SK-N-SH (cell line): ENCODE measurements at regions not wholly inside any gene's neighbourhood (a gene's known extent, or its start where the extent isn't known, plus 50 kb on each side); places are given as distances from the start of the nearest gene placed in this dataset.

Experiments used
- CTCF ChIA-PET: fragments of 300-600, 350-600 bp; formaldehyde crosslinking; extraction: SDS; loops from one replicate; lab custom pipeline; 2021; lab: Yijun Ruan, JAX
- POLR2A ChIA-PET: fragments of 350-600 bp; sonication (Branson Sonifier 250); formaldehyde crosslinking; extraction: SDS; loops from one replicate; lab custom pipeline; 2020; ENCODE audit warnings: antibody characterized with exemption, inconsistent platforms; lab: Yijun Ruan, JAX
- DNase-seq: peaks from one replicate; pipeline ENCODE4 v3.0.0; 2012
- H2AFZ ChIP-seq: fragments of 200-600 bp; sonication (generic); 2 replicates; pipeline ENCODE4 v1.8.1; 2016; ENCODE audit warnings: antibody characterized with exemption, mild to moderate bottlenecking, low read depth
- H3F3A ChIP-seq: fragments of 200-600 bp; sonication (generic); replicated peaks from 2 replicates; pipeline ENCODE3; 2016; ENCODE audit warnings: antibody characterized with exemption, mild to moderate bottlenecking; ENCODE audit not compliant: insufficient read depth
- H3K27ac ChIP-seq, 2 experiments: fragments of 200-500 bp in 1 of 2; fragments of 200-600 bp in 1 of 2; sonication (Bioruptor generic) in 1 of 2; sonication (generic), shearing (Covaris generic) in 1 of 2; 2 replicates each; pipeline versions ENCODE4 v1.5.1 to v1.6.1; 2014 to 2016; ENCODE audit warnings: low read depth in 2 of 2, inconsistent platforms in 1 of 2, low read length in 1 of 2, mild to moderate bottlenecking in 1 of 2, mixed read lengths in 1 of 2
- H3K27me3 ChIP-seq: fragments of 200-600 bp; sonication (generic), shearing (Covaris generic); 2 replicates; pipeline ENCODE4 v1.6.1; 2016; ENCODE audit warnings: mixed run types; ENCODE audit not compliant: insufficient read depth
- H3K36me3 ChIP-seq, 2 experiments: fragments of 200-500 bp in 1 of 2; fragments of 200-600 bp in 1 of 2; sonication (Bioruptor generic) in 1 of 2; sonication (generic) in 1 of 2; replicated peaks in 1 of 2; 2 replicates each; pipeline versions ENCODE3 to v1.5.1; 2014 to 2016; ENCODE audit warnings: low read length in 1 of 2, mild to moderate bottlenecking in 1 of 2; ENCODE audit not compliant: insufficient read depth in 2 of 2, control insufficient read depth in 1 of 2
- H3K4me1 ChIP-seq, 2 experiments: fragments of 200-500 bp in 1 of 2; fragments of 200-600 bp in 1 of 2; sonication (Bioruptor generic) in 1 of 2; sonication (generic), shearing (Covaris generic) in 1 of 2; 2 replicates each; pipeline versions ENCODE4 v1.5.1 to v1.6.1; 2014 to 2016; ENCODE audit warnings: low read depth in 1 of 2, low read length in 1 of 2, mixed run types in 1 of 2; ENCODE audit not compliant: insufficient read depth in 2 of 2, control insufficient read depth in 1 of 2
- H3K4me2 ChIP-seq: fragments of 200-600 bp; sonication (generic), shearing (Covaris generic); 2 replicates; pipeline ENCODE4 v1.6.1; 2017; ENCODE audit warnings: mixed run types
- H3K4me3 ChIP-seq, 2 experiments: fragments of 200-500 bp in 1 of 2; fragments of 200-600 bp in 1 of 2; sonication (Bioruptor generic) in 1 of 2; sonication (generic), shearing (Covaris generic) in 1 of 2; 2 replicates each; pipeline versions ENCODE4 v1.5.1 to v1.8.1; 2014 to 2016; ENCODE audit warnings: low read depth in 2 of 2, inconsistent platforms in 1 of 2, low read length in 1 of 2, mild to moderate bottlenecking in 1 of 2, mixed read lengths in 1 of 2, moderate library complexity in 1 of 2
- H3K79me2 ChIP-seq: fragments of 200-600 bp; sonication (generic); 2 replicates; pipeline ENCODE4 v1.8.1; 2017; ENCODE audit warnings: mild to moderate bottlenecking; ENCODE audit not compliant: insufficient read depth
- H3K9ac ChIP-seq: fragments of 200-600 bp; sonication (generic); 2 replicates; pipeline ENCODE4 v1.6.1; 2017; ENCODE audit warnings: mixed run types
- H3K9me2 ChIP-seq: fragments of 200-600 bp; sonication (generic); 2 replicates; pipeline ENCODE4 v1.6.1; 2017; ENCODE audit warnings: mixed run types
- H3K9me3 ChIP-seq: fragments of 200-600 bp; sonication (generic); 2 replicates; pipeline ENCODE4 v1.6.1; 2017; ENCODE audit warnings: mixed run types, mild to moderate bottlenecking, moderate library complexity
- H4K20me1 ChIP-seq: fragments of 200-600 bp; sonication (generic); 2 replicates; pipeline ENCODE4 v1.6.1; 2017; ENCODE audit warnings: mild to moderate bottlenecking, mixed run types; ENCODE audit not compliant: insufficient read depth
- EP300 ChIP-seq, 2 experiments: IDR thresholded peaks; 2 replicates each; pipeline versions ENCODE4 v1.4.0 to v1.6.1; 2012; ENCODE audit warnings: borderline replicate concordance in 1 of 2, low read depth in 1 of 2, low read length in 1 of 2
- FOSL2 ChIP-seq: IDR thresholded peaks from 2 replicates; pipeline ENCODE4 v1.4.0; 2012; ENCODE audit warnings: low read depth, mild to moderate bottlenecking, moderate library complexity, borderline replicate concordance
- GATA2 ChIP-seq: sonication (generic); formaldehyde crosslinking; IDR thresholded peaks from 2 replicates; pipeline ENCODE4 v1.5.0; 2020; ENCODE audit warnings: mild to moderate bottlenecking, missing genetic modification reagents
- JUND ChIP-seq: IDR thresholded peaks from 2 replicates; pipeline ENCODE4 v1.4.0; 2012
- NRF1 ChIP-seq: IDR thresholded peaks from 2 replicates; pipeline ENCODE4 v1.6.1; 2012; ENCODE audit warnings: low read depth, mild to moderate bottlenecking, low read length
- POLR2AphosphoS5 ChIP-seq: IDR thresholded peaks from 2 replicates; pipeline ENCODE4 v1.6.1; 2012; ENCODE audit warnings: low read depth, low read length
- RAD21 ChIP-seq: IDR thresholded peaks from 2 replicates; pipeline ENCODE4 v1.6.1; 2012; ENCODE audit warnings: mild to moderate bottlenecking, low read length
- RFX5 ChIP-seq: IDR thresholded peaks from 2 replicates; pipeline ENCODE4 v1.6.1; 2012; ENCODE audit warnings: mild to moderate bottlenecking, improper control_type of control experiment, low read length
- RXRA ChIP-seq: IDR thresholded peaks from 2 replicates; pipeline ENCODE4 v1.4.0; 2012; ENCODE audit warnings: low read depth, mild to moderate bottlenecking, borderline replicate concordance
- SIN3A ChIP-seq: IDR thresholded peaks from 2 replicates; pipeline ENCODE4 v1.6.1; 2012; ENCODE audit warnings: low read depth, mild to moderate bottlenecking, low read length, moderate library complexity, borderline replicate concordance
- SMC3 ChIP-seq: IDR thresholded peaks from 2 replicates; pipeline ENCODE4 v1.6.1; 2012; ENCODE audit warnings: low read depth, low read length, improper control_type of control experiment
- TCF12 ChIP-seq: IDR thresholded peaks from 2 replicates; pipeline ENCODE4 v1.4.0; 2012
- TEAD4 ChIP-seq: IDR thresholded peaks from 2 replicates; pipeline ENCODE4 v1.4.0; 2012; ENCODE audit warnings: mild to moderate bottlenecking, borderline replicate concordance; ENCODE audit not compliant: insufficient read depth
- WGBS: methylation state at CpG from one replicate; pipeline ENCODE4 v1.1.6; 2017; ENCODE audit warnings: low lambda C conversion rate; 5-methylcytosine and 5-hydroxymethylcytosine counted together
- TF ChIP-seq, protein P1 (sequence below): IDR thresholded peaks from 2 replicates; pipeline ENCODE4 v1.4.0; 2012; ENCODE audit warnings: low read depth
- TF ChIP-seq, protein P2 (sequence below): IDR thresholded peaks from 2 replicates; pipeline ENCODE4 v1.4.0; 2012; ENCODE audit warnings: low read depth, borderline replicate concordance
- TF ChIP-seq, protein P3 (sequence below): IDR thresholded peaks from 2 replicates; pipeline ENCODE4 v1.4.0; 2012; ENCODE audit warnings: low read depth, borderline replicate concordance
- TF ChIP-seq, protein P4 (sequence below): IDR thresholded peaks from 2 replicates; pipeline ENCODE4 v1.6.1; 2012; ENCODE audit warnings: mild to moderate bottlenecking, low read depth, low read length, moderate library complexity
- TF ChIP-seq, protein P5 (sequence below): fragments of 200-600 bp; sonication (generic); IDR thresholded peaks from 2 replicates; pipeline ENCODE4 v1.6.1; 2017; ENCODE audit warnings: antibody characterized with exemption, mild to moderate bottlenecking, moderate library complexity

DNA sequence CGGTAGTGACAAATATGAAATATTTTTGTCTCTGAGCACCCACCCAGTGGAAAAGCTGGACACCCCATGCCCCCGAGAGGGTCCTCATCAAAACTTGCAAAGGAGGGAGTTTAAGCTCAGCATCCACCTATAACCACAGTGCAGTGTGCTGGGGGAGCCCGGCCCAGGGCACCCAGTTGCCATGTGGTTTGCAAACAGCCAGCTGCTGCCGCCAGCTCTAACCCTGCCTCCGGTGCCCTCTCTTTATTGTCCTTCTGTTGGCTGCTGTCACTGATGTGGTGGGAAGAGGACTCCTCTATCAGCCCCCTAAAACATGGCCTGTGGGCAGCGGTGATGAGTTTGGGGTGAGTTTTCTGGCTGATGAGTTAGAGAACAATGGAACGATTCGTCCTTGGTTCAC lies 160.9 kb upstream of the MVB12B start:
- Histone ChIP-seq H3K4me1 (peaks cover 0 to 5% of the 10 kb centered on the region in 2 experiments; a peak in 1 of 4 replicates), H4K20me1 (no peaks in the 10 kb centered on the region), H3K9me2 (no peaks in the 10 kb centered on the region), H3K36me3 (no peaks in the 10 kb centered on the region), H3K27ac (no peak overlapping the region), H3K79me2 (no peaks in the 10 kb centered on the region), H3F3A (no peaks in the 10 kb centered on the region), H3K4me3 (no peak overlapping the region), H2AFZ (no peak overlapping the region), H3K9ac (no peak overlapping the region), H3K27me3 (peaks cover 28% of the 10 kb centered on the region; the same call in 1 of the 2 replicates), H3K9me3 (no peaks in the 10 kb centered on the region), H3K4me2 (no peak overlapping the region)
- ChIA-PET CTCF (interaction anchor here (0.7 kb wide), 1 partner anchor 14 kb away, joined by 3 read pairs; no protein-coding TSS in a partner anchor), POLR2A (no interaction called here)
- no peak for DNase-seq
- 65% methylated on average over 6 of the region's 8 CpGs for WGBS
- TF ChIP-seq SIN3A (no peak), EP300 (IDR thresholded peaks at IDR 0.05; ENCODE audit: borderline replicate concordance in 1 of 2, low read depth in 1 of 2, low read length in 1 of 2) (no peak), SMC3 (no peak), POLR2AphosphoS5 (no peak), TEAD4 (no peak), GATA2 (no peak), RFX5 (no peak), JUND (no peak), TCF12 (no peak), RXRA (no peak), RAD21 (no peak), NRF1 (no peak), FOSL2 (no peak)
- TF ChIP-seq, protein P1, sequence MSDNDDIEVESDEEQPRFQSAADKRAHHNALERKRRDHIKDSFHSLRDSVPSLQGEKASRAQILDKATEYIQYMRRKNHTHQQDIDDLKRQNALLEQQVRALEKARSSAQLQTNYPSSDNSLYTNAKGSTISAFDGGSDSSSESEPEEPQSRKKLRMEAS = no peak
- TF ChIP-seq, protein P2, sequence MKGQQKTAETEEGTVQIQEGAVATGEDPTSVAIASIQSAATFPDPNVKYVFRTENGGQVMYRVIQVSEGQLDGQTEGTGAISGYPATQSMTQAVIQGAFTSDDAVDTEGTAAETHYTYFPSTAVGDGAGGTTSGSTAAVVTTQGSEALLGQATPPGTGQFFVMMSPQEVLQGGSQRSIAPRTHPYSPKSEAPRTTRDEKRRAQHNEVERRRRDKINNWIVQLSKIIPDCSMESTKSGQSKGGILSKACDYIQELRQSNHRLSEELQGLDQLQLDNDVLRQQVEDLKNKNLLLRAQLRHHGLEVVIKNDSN = no peak
- TF ChIP-seq, protein P3, sequence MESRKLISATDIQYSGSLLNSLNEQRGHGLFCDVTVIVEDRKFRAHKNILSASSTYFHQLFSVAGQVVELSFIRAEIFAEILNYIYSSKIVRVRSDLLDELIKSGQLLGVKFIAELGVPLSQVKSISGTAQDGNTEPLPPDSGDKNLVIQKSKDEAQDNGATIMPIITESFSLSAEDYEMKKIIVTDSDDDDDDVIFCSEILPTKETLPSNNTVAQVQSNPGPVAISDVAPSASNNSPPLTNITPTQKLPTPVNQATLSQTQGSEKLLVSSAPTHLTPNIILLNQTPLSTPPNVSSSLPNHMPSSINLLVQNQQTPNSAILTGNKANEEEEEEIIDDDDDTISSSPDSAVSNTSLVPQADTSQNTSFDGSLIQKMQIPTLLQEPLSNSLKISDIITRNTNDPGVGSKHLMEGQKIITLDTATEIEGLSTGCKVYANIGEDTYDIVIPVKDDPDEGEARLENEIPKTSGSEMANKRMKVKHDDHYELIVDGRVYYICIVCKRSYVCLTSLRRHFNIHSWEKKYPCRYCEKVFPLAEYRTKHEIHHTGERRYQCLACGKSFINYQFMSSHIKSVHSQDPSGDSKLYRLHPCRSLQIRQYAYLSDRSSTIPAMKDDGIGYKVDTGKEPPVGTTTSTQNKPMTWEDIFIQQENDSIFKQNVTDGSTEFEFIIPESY = no peak
- TF ChIP-seq, protein P4, sequence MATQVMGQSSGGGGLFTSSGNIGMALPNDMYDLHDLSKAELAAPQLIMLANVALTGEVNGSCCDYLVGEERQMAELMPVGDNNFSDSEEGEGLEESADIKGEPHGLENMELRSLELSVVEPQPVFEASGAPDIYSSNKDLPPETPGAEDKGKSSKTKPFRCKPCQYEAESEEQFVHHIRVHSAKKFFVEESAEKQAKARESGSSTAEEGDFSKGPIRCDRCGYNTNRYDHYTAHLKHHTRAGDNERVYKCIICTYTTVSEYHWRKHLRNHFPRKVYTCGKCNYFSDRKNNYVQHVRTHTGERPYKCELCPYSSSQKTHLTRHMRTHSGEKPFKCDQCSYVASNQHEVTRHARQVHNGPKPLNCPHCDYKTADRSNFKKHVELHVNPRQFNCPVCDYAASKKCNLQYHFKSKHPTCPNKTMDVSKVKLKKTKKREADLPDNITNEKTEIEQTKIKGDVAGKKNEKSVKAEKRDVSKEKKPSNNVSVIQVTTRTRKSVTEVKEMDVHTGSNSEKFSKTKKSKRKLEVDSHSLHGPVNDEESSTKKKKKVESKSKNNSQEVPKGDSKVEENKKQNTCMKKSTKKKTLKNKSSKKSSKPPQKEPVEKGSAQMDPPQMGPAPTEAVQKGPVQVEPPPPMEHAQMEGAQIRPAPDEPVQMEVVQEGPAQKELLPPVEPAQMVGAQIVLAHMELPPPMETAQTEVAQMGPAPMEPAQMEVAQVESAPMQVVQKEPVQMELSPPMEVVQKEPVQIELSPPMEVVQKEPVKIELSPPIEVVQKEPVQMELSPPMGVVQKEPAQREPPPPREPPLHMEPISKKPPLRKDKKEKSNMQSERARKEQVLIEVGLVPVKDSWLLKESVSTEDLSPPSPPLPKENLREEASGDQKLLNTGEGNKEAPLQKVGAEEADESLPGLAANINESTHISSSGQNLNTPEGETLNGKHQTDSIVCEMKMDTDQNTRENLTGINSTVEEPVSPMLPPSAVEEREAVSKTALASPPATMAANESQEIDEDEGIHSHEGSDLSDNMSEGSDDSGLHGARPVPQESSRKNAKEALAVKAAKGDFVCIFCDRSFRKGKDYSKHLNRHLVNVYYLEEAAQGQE = no peak
- TF ChIP-seq, protein P5, sequence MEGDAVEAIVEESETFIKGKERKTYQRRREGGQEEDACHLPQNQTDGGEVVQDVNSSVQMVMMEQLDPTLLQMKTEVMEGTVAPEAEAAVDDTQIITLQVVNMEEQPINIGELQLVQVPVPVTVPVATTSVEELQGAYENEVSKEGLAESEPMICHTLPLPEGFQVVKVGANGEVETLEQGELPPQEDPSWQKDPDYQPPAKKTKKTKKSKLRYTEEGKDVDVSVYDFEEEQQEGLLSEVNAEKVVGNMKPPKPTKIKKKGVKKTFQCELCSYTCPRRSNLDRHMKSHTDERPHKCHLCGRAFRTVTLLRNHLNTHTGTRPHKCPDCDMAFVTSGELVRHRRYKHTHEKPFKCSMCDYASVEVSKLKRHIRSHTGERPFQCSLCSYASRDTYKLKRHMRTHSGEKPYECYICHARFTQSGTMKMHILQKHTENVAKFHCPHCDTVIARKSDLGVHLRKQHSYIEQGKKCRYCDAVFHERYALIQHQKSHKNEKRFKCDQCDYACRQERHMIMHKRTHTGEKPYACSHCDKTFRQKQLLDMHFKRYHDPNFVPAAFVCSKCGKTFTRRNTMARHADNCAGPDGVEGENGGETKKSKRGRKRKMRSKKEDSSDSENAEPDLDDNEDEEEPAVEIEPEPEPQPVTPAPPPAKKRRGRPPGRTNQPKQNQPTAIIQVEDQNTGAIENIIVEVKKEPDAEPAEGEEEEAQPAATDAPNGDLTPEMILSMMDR = no peak
